ENCODE measurements at regions not wholly inside any gene's neighbourhood (a gene's known extent, or its start where the extent isn't known, plus 50 kb on each side); places are given as distances from the start of the nearest gene placed in this dataset.
"Not testable (repeated sequence)": the region's sequence is repeated elsewhere in the genome, so short reads cannot be mapped to it uniquely, and the experiment has no call there.

DNA sequence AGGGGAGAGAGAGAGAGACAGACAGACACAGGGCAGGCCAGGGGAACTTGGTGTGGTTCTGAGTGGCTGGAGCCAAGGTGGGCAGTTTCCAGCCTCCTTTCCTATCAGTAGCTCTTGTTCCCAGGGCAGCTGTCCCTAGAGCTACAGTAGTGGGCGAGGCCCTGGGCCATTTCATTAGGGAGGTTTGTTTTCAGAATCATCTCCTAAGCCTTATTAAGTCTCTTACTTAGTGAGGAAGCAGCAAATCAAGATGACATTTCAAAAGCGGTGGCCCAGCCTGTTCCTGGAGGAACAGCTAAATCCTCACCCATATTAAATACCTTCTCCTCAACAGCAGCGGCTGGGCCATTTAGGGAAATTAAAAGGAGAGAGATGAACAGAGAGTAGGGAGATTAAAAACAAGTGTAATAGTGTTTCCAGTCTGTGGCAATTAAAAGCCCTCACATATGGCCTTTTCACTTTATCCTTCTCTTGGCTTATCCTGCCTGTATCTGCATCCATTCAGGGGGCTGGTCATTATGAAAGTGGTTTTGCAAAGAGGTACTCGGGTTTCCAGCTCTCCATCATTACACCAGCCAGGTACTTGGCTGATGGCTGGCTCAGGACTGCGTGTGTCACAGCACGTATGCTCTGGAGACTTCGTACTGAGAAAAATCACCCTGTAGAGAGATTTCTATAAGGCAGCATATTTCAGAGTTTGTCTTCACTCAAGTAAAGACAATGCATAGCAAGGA is 91.9 kb upstream of the PRR23C start:
- Mint-ChIP-seq H3K36me3 (ENCODE audit: low read depth) (no peaks in the 10 kb centered on the region), H3K4me3 (no peak overlapping the region), H3K4me1 (ENCODE audit: low read depth) (no peaks in the 10 kb centered on the region), H3K27ac (no peak overlapping the region), H3K27me3 (no peaks in the 10 kb centered on the region), H3K9me3 (no peaks in the 10 kb centered on the region)
- no peak for DNase-seq

DNA sequence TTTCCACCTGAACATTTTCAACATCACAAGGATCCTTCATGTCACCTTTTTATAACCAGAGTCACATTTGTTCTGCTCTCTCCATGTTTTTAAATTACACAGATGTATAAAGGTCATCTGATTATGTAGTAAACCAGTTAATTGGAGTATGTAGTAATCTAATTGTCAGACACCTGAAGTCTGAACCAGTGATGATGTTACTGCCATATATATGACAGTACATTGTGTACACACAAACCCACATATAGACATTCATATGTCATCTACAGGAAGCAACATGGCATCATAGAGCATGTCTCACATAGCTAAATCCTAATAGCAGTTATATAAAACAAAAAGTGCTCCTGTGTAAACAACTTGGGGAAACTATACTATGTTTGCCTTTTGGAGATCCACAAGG is 95.9 kb upstream of the PRR23C start:
- Mint-ChIP-seq H3K27ac (no peak overlapping the region), H3K9me3 (no peaks in the 10 kb centered on the region), H3K4me3 (no peak overlapping the region), H3K36me3 (ENCODE audit: low read depth) (no peaks in the 10 kb centered on the region), H3K4me1 (ENCODE audit: low read depth) (no peaks in the 10 kb centered on the region), H3K27me3 (no peaks in the 10 kb centered on the region)
- no peak for DNase-seq

DNA sequence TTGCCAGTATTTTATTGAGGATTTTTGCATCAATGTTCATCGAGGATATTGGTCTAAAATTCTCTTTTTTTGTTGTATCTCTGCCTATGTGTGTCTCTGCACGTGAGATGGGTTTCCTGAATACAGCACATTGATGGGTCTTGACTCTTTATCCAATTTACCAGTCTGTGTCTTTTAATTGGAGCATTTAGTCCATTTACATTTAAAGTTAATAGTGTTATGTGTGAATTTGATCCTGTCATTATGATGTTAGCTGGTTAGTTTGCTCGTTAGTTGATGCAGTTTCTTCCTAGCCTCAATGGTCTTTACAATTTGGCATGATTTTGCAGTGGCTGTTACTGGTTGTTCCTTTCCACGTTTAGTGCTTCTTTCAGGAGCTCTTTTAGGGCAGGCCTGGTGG is 101.3 kb upstream of the PRR23C start:
- H3K9me3 Mint-ChIP-seq; H3K4me1 Mint-ChIP-seq (ENCODE audit: low read depth); H3K27me3 Mint-ChIP-seq: not testable (repeated sequence)

DNA sequence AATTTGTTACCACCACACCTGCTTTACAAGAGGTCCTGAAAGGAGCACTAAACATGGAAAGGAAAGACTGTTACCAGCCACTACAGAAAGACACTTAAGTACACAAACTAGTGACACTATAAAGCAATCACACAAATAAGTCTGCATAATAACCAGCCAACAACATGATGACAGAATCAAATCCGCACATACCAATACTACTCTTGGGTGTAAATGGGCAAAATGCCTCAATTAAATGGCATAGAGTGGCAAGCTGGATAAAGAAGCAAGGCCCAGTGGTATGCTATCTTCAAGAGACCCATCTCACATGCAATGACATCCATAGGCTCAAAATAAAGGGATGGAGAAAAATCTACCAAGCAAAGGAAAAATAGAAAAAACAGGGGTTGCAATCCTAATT is 106.8 kb upstream of the PRR23C start:
- no peak overlapping the region for H3K4me3 Mint-ChIP-seq
- no peak for DNase-seq
- H3K27ac Mint-ChIP-seq, result no peak overlapping the region
- H3K9me3 Mint-ChIP-seq, result no peaks in the 10 kb centered on the region
- H3K36me3 Mint-ChIP-seq (ENCODE audit: low read depth), result no peaks in the 10 kb centered on the region
- H3K27me3 Mint-ChIP-seq, result peaks cover 7% of the 10 kb centered on the region
- no peaks in the 10 kb centered on the region for H3K4me1 Mint-ChIP-seq (ENCODE audit: low read depth)

More for the DNA sequence above, 101.3 kb upstream of the PRR23C start:
- not testable (repeated sequence) for H3K4me3 Mint-ChIP-seq; H3K36me3 Mint-ChIP-seq (ENCODE audit: low read depth); H3K27ac Mint-ChIP-seq; DNase-seq

DNA sequence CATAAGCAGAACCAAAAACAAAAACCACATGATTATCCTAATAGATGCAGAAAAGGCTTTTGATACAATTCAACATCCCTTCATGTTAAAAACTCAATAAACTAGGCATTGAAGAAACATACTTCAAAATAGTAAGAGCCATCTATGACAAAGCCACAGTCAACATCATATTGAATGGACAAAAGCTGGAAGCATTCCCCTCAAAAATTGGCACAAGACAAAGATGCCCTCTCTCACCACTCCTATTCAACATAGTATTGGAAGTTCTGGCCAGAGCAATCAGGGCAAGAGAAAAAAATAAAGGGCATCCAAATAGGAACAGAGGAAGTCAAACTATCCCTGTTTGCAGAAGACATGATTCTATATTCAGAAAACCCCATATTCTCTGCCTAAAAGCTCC is 108.7 kb upstream of the PRR23C start:
- H3K27me3 Mint-ChIP-seq; H3K27ac Mint-ChIP-seq; H3K9me3 Mint-ChIP-seq; DNase-seq; H3K36me3 Mint-ChIP-seq (ENCODE audit: low read depth); H3K4me3 Mint-ChIP-seq; H3K4me1 Mint-ChIP-seq (ENCODE audit: low read depth): not testable (repeated sequence)

DNA sequence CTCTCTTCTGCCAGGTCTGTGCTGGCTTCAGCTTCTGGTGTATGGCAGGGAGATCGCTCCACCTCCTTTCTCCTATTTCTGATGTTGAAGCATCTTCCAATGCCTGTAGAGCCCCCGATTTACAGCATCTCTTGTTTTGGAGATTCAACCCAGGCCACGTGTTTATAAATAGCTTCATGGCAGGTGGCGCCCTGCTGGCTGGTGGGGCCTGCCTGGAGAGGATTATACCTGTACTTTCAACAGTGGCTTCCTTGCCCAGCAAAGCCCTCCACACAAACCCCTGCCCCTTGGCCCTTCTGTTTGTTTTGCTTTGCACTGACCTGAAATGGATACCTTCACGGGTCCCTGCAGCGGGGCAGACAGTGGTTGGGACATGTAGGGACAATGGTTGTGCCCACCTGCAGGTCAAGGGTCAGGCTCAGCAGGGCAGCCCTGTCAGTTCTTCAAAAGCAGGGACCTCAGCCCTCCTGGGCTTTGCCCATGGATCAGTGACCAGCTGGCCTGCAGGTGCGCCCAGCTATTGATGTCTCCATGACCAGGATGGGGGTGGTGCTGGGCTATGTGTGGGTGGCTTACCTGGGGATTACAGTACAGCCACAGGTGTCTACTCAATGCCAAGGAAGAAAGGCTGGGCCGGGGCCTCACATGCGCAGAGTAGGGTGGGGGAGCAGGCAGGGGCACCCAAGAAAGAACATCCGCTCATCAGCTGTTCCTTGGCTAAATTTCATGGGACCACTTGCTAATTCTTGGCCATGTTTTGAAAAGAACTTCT is 112.7 kb upstream of the PRR23C start:
- no peaks in the 10 kb centered on the region for H3K9me3 Mint-ChIP-seq
- H3K4me1 Mint-ChIP-seq (ENCODE audit: low read depth), result no peaks in the 10 kb centered on the region
- DNase-seq, result no peak
- no peaks in the 10 kb centered on the region for H3K36me3 Mint-ChIP-seq (ENCODE audit: low read depth)
- peaks cover 3% of the 10 kb centered on the region for H3K27me3 Mint-ChIP-seq
- no peak overlapping the region for H3K27ac Mint-ChIP-seq
- no peak overlapping the region for H3K4me3 Mint-ChIP-seq

DNA sequence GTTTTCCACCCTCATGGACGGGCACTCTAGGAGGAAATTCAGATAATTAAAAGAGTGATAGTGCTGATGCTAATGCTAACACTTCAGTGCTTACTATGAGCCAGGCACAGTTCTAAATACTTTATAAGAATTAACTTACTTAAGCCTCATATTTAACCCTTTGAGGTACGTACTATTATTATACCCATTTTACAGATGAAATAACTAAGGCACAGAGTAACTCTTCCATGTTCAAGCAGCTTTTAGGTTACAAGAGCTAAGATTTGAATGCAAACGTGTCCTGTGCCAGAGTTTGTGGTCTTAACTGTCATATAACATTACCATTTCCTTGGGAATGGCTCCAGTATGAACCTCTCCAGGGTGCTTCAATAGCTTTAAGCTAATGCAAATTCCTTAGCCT is 114.7 kb upstream of the PRR23C start:
- Mint-ChIP-seq H3K36me3 (ENCODE audit: low read depth) (no peaks in the 10 kb centered on the region), H3K4me1 (ENCODE audit: low read depth) (no peaks in the 10 kb centered on the region), H3K27me3 (peaks cover 3% of the 10 kb centered on the region), H3K27ac (no peak overlapping the region), H3K9me3 (no peaks in the 10 kb centered on the region), H3K4me3 (no peak overlapping the region)
- no peak for DNase-seq

DNA sequence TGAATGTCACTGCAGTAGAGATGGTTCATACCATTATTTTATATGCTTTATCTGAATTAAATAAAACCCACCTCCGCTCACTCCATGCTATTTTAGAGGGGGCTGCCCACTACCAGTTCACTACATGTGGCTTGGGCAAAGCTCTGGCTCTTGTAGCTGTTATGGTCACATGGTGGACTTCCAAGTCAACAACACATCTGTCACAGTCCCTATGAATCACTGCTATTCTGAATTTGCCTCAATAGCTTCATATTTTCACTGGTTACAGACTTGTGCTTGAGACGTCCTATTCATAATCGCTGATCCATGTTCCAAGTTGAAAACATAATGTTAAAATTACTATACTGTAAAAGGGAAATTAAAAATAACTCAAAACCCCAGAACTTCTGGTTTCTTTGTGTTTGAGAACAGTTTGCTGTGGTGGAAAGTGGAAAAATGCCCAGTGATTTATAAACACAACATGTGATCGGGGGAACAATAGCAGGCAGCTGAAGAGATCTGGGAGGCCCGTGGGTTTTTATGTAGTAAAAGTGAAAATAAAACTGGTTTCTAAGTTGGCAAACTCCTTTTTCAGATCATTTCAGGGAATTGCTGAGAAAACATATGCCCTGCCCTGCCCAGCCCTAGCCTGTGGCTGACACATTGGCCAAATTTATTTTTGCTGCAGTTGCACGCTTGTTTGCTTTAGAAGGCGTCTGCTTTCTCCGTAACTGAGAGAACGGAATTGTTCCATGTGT is 128.8 kb upstream of the PRR23C start:
- Mint-ChIP-seq H3K27me3 (peaks cover 15% of the 10 kb centered on the region), H3K36me3 (ENCODE audit: low read depth) (no peaks in the 10 kb centered on the region), H3K27ac (no peak overlapping the region), H3K4me3 (no peak overlapping the region), H3K9me3 (peaks cover 2% of the 10 kb centered on the region), H3K4me1 (ENCODE audit: low read depth) (peaks cover 1% of the 10 kb centered on the region)
- no peak for DNase-seq

DNA sequence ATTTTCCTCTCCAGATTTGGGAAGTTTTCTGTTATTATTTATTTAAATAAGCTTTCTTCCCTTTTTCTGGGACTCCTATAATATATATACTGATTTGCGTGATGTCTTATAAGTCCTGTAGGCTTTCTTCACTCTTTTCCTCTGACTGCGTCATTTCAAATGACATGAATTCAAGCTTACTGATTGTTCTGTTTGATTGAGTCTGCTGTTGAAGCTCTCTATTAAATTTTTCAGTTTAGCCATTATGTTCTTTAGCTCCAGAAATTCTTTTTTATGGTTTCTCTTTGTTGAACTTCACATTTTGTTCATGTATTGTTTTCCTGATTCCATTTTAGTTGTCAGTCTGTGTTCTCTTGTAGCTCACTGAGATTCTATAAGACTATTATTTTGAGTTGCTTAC is 135.8 kb upstream of the PRR23C start:
- Mint-ChIP-seq H3K27me3 (peaks cover 4% of the 10 kb centered on the region), H3K4me1 (ENCODE audit: low read depth) (no peaks in the 10 kb centered on the region), H3K9me3 (peaks cover 4% of the 10 kb centered on the region), H3K36me3 (ENCODE audit: low read depth) (no peaks in the 10 kb centered on the region), H3K4me3 (no peak overlapping the region), H3K27ac (no peak overlapping the region)
- no peak for DNase-seq

DNA sequence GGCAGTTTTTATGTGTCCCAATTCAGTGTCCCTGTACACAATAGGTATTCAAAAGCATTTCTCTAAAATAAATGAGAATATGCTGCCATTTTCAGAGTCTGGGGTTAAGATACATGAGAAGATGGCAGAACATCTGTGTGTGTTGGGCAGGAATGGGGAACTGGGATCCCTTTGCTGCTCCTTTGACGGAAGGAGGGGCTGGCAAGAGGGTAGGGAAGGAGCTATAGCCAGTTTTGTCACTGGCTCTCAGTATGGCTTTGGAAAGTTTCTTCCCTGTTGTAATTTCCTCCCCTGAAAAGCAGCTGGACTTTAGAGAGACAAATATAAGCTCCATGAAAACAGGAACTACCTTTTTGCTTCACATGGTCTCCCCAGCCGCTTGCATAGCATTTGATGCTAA is 137.5 kb upstream of the PRR23C start:
- Mint-ChIP-seq H3K4me3 (no peak overlapping the region), H3K27ac (no peak overlapping the region), H3K27me3 (peaks cover 4% of the 10 kb centered on the region), H3K4me1 (ENCODE audit: low read depth) (no peaks in the 10 kb centered on the region), H3K9me3 (peaks cover 4% of the 10 kb centered on the region), H3K36me3 (ENCODE audit: low read depth) (no peaks in the 10 kb centered on the region)
- DNase-seq, result no peak

DNA sequence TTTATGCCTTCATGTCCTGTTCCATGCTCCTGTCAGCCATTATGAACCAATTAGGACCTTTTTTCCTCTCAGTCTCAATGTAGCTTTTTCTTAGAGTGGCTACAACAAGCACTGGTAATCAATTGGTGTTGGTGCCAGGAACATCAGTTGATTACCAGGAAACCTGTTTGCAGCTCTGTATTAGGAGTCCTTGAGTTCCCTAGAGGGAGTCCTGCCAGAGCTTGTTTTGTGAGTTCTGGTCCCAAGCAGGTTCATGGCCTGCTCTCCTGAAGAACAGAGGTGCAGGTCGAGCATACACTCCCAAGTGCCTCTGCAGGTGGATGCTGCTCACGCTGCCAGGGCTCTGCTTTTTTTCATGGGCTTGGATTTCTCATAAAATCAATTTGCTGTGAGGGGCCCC is 137.9 kb upstream of the PRR23C start:
- H3K27ac Mint-ChIP-seq, result no peak overlapping the region
- no peak overlapping the region for H3K4me3 Mint-ChIP-seq
- no peak for DNase-seq
- peaks cover 4% of the 10 kb centered on the region for H3K9me3 Mint-ChIP-seq
- no peaks in the 10 kb centered on the region for H3K36me3 Mint-ChIP-seq (ENCODE audit: low read depth)
- H3K4me1 Mint-ChIP-seq (ENCODE audit: low read depth), result no peaks in the 10 kb centered on the region
- H3K27me3 Mint-ChIP-seq, result peaks cover 6% of the 10 kb centered on the region

DNA sequence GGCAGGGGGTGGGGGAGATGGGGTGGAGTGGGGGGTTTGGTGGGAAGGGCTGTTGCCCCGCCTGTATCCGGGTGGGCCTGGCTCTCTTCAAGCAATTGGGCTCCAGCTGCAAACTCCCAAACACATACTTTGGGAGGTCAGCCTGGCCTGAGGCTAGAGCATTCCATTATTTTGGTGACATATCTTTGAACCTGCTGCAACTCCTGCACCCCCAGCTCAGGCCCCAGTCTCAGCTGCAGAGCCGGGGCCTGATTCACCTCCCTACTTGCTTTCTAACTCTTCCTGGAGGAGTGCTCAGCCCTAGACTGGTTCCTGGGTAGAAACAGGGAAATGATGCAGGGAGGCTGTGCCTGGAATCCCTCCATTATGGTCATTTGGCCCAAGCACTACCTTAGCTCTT is 140.8 kb upstream of the PRR23C start:
- H3K27me3 Mint-ChIP-seq, result peaks cover 6% of the 10 kb centered on the region
- no peak for DNase-seq
- no peaks in the 10 kb centered on the region for H3K36me3 Mint-ChIP-seq (ENCODE audit: low read depth)

DNA sequence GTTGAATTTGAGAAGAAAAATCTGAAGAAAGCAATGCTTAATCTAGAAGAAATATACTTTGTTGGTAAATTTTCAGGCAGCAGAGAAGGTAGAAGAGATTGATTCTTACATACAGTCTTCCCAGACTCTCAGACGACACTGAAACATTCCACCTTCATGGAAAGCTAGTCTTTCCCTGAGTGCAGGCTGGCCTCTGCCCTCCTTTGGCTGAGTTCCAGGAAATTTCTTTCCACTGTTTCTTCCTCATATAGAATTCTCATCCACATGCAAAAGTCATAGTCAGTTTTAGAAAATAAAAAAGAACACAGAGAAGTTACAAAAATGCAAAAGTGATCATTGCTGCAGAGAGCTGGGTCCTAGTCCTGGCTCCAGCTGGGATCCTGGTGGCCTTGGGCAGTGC is 142.5 kb upstream of the PRR23C start:
- H3K36me3 Mint-ChIP-seq (ENCODE audit: low read depth), result no peaks in the 10 kb centered on the region
- H3K4me3 Mint-ChIP-seq, result no peak overlapping the region
- peaks cover 6% of the 10 kb centered on the region for H3K27me3 Mint-ChIP-seq
- H3K9me3 Mint-ChIP-seq, result no peaks in the 10 kb centered on the region
- no peaks in the 10 kb centered on the region for H3K4me1 Mint-ChIP-seq (ENCODE audit: low read depth)
- H3K27ac Mint-ChIP-seq, result no peak overlapping the region
- DNase-seq, result no peak

More for the DNA sequence above, 140.8 kb upstream of the PRR23C start:
- Mint-ChIP-seq H3K27ac (no peak overlapping the region), H3K9me3 (no peaks in the 10 kb centered on the region), H3K4me1 (ENCODE audit: low read depth) (no peaks in the 10 kb centered on the region), H3K4me3 (no peak overlapping the region)

DNA sequence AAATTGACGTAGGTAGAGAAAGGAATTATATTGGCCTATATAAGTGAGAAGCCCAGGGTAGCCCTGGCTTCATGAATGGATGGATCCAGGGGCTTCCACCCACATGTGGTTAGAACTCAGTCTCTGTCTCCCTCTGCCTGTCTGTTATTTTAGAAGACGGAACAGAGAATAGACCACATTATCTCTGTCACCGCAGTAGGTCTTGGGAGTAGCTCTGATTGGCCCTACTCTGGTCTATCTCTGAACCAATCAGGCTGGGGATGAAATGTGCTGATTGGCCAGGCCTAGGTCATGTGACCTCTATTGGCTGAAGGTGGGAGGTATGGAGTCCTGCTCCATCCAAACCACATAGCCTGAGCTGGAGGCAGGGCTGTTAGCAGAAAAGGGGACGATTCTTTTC is 143.0 kb upstream of the PRR23C start:
- Mint-ChIP-seq H3K9me3 (no peaks in the 10 kb centered on the region), H3K27ac (no peak overlapping the region), H3K27me3 (peaks cover 6% of the 10 kb centered on the region)

DNA sequence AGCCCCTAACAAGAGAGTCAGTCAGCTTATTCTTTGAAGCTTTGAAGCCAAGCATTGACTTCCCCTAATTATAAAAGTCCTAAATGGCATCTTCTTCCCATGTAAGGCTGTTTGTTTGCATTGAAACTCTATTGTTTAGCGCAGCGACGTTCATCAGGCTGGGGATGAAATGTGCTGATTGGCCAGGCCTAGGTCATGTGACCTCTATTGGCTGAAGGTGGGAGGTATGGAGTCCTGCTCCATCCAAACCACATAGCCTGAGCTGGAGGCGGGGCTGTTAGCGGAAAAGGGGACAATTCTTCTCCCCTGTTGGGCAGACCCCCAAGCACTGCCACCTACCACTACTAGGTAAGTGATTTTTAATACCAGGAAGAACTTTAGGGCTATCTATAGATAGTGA is 145.3 kb upstream of the PRR23C start:
- Mint-ChIP-seq H3K9me3 (peaks cover 2% of the 10 kb centered on the region), H3K27ac (no peak overlapping the region), H3K36me3 (ENCODE audit: low read depth) (no peaks in the 10 kb centered on the region), H3K4me1 (ENCODE audit: low read depth) (no peaks in the 10 kb centered on the region), H3K27me3 (peaks cover 2% of the 10 kb centered on the region), H3K4me3 (no peak overlapping the region)
- no peak for DNase-seq

More for the DNA sequence above, 143.0 kb upstream of the PRR23C start:
- Mint-ChIP-seq H3K36me3 (ENCODE audit: low read depth) (no peaks in the 10 kb centered on the region), H3K4me3 (no peak overlapping the region), H3K4me1 (ENCODE audit: low read depth) (no peaks in the 10 kb centered on the region)
- DNase-seq, result no peak
